Right forelimb (tissue), 1 donor: ENCODE measurements at regions not wholly inside any gene's neighbourhood (a gene's known extent, or its start where the extent isn't known, plus 50 kb on each side); places are given as distances from the start of the nearest gene placed in this dataset.

ENCODE experiments used
- DNase-seq: peaks from one replicate; pipeline ENCODE4 v3.0.0-alpha.2; 2018

DNA sequence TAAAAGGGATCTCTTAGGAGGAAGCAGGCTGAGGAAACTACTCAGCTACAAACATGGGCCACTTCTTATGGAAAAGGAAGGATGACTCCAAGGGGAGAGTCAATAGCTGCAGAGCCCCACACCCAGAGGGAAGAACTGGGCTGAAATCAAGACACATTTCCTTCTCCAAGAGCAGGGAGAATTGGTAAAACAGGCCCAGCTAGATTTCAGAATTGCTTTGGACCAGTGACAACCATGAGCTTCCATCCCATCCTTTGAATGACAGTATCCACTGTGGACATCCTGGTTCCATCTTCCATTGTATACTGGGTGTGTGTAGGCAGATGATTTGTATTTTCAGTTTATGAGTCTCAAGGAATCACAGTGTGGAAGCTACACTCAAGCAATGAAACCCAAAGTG is 267.5 kb downstream of the IRF8 start:
- no peak for DNase-seq

DNA sequence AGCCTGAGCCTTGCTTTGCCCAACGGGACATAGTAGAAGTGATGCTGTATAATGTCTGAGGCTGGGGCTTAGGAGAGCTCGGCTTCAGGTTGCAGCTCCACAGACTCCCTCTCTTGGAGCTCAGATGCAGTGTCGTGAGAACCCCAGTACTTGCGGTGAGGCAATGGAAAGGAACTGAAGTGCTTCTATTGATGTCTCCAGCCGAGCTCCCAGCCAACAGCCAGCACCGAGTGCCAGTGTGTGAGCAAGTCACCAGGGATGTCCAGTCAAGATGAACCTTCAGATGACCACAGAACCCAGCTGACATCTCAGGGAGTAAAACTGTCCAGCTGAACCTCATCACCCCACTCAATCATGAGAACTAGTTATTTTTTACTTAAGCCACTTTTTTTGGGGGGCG is 268.1 kb downstream of the IRF8 start:
- DNase-seq = no peak

DNA sequence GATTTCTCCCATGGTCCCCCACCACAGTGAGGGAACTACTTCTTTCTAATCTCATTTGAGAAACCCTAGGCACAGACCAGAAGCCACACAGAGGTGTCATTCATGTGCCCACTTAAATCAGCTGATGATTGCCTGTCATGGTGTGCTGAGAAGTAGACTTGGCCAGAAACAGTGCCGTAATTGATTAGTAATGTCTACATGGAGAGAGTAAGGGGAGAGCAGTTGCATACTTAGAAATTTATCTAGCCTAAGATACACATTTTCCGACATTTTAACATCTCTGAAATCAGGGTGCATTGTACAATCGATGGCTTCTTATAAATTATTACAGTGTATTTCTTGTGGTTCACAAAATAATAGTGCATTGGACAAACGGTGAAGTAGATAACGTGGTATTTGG is 271.8 kb downstream of the IRF8 start:
- no peak for DNase-seq

DNA sequence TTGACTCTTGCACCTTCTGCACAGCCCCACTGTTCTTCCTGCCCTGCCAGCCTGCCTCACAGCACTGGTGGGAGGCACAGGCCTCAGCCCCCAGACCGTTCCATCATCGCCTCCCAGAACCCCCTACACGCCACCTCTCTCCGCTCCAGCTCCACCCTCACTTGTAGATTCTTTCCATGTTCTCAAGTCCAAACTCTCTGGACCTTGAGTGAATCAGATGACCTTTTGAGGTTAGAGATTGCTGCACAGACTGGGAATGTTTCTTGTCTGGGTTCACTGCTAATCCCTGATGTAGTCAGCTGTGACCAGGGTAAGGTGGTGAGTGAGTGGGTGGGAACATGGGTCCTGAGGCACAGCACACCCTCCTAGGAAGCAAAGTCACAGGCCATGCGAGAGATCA is 272.4 kb downstream of the IRF8 start:
- no peak for DNase-seq

DNA sequence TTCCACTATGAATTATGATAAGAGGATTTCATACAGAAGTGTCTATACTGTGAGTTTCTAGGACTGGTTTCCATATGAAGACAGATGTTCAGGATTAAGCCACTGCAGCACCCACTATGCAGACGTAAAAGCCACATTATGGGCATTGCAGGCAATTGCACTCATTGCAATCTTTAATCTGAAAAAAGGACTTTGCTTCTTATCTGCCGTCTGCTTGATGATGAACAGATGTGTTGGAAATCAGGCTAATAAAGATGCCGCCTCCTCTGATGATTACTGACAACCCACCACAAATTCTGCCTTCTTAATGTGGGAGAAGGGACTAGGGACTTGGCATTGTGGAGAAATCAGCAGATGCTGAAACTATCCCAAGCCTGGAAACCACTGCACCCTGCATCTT is 276.9 kb downstream of the IRF8 start:
- DNase-seq = no peak

DNA sequence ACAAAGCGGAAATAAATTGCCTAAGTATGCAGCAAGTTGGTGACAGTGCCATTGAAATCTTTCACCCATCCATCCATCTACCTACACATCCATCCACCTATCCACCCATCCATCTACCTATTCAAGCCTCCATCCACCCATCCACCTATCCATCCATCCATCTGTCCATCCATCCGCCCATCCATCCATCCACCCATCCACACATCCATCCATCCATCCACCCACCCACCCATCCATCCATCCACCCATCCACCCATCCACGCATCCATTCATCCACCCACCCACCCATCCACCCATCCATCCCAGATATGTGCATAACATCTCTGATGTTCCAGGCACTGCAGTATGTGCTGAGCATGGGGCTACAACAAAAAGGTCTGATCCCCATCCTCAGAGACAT is 277.5 kb downstream of the IRF8 start:
- DNase-seq = no peak

DNA sequence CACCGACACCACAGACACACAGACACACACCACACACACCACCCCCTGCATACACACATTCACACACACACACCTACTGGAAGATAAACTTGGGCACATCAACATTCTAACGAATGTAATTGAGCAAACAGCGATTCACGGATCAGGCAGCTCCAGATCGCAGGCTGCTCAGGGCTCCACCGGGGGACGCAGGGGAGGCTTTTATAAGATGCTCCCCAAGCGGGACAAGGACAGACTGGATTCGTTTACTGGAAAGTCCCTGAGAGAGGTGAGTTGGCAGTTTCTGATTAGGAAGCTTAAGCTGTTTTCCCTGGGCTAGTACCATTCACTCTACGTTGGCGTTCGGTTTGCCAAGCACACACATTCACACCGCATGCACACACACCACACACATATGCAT is 281.3 kb downstream of the IRF8 start:
- DNase-seq = no peak

DNA sequence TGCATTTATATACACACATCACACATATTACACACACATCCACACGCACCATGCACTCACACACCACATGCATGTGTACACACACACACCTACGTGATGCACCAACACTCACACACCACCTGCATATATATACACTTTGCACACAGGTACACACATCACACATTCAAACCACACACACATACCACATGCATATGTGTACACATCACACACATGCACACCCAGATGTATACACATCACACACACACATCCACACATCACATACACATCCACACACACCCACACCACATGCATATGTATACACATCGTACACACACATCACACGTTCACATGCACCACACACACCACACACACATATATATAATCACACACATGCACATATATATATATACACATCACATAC is 281.8 kb downstream of the IRF8 start:
- DNase-seq = no peak

DNA sequence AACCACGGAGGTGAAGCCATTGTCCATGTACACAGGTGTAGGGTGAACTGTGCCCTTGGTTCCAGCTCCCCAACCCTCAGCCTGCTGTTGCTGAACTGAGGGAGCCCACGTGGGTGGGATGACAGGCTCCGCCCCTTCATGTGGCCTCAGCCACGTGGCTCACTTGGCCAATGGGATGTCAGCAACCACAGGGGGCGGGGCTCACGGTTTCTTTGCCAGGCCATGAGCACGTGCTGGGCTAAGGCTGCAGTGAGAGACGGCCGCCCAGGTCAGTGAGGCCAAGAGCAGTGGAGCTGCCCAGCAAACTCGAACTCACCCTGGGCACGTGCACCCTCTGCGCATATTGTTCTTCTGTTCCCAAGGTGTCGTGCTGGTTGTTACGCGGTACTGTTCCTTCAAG is 282.6 kb downstream of the IRF8 start:
- DNase-seq = no peak

DNA sequence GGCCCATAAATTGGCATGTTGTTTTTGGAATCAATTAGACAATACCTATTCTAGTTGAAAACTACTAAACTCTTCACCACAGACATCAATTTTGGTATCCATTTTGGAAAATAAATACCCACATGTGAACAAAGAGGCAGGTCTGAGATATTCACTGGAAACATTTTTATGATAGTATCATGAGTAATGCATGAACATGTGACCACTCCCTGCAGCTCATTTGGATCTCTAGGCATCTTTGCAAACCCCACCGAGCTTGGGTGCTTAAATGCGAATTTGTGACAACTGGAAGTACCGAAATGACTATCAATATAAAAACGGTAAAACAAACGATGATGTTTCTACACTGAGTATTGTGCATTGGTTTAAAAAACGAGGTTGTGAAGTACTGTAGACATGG is 285.2 kb downstream of the IRF8 start:
- DNase-seq = no peak

DNA sequence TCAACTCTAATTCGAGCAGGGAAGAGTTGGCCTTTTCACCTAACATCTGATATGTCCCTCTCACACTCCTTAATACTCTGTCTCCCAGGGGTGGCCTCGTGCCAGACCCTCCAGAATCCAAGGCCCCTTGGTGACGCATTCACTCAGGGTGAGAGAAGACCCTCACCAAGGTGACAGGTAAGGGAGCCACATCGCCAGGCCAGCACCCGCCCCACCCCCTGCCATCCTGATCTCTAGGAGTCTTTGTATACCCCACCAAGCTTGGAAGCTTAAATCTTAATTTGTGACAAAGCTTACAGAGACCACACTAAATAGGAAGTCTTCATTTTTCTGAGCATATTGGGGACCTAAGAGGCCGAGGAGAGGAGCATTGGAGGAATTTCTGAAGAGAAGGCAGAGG is 286.1 kb downstream of the IRF8 start:
- no peak for DNase-seq

DNA sequence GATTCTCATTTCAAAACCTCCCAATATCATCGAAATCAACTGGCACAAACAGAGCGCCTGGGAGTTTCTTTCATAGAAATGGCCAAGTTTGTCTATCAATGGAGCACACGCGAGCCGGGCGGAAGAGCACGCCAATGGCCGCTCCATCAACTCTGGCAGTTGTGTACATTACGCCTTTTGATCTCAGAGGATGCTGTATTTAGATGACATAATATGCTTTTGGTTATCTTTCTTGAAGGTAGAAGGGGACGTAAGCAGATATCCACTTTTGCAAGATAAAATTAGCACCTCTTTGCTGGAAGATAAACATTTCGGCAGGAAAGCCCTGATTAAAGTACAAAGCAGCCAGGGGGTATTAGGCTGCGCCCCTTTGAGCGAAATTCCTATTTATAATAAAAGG is 287.4 kb downstream of the IRF8 start:
- no peak for DNase-seq

DNA sequence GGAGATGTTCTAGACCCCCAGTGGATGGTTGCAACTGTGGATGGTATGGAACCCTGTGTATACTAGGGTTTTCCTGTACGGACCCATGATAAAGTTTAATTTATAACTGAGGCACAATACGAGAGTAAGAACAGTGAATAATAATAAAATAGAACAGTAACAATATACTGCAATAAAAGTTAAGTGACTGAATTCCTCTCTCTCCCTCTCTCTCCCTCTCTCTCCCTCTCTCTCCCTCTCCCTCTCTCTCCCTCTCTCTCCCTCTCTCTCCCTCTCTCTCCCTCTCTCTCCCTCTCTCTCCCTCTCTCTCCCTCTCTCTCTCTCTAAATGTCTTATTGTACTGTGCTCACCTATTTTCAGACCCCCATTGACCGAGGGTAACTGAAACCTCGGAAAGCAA is 291.0 kb downstream of the IRF8 start:
- no peak for DNase-seq

DNA sequence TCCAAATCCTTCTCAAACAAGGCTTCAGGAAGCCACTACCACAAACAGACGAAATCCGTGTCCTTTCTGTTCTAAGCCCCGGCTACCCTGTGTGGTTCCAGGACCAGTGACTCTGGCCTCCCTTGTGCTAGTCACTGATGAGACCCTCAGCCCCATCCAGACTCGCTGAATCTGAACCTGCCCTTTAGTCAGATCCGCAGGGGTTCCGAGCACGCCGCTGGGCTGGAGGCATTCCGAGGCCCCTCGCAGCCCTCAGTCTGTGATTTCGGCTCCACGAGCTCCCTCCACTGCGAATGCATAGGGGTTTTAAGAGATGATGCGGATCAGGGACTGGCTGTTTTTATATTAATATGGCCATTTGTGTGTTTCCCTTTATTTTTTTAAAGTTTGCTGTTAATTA is 292.7 kb downstream of the IRF8 start:
- DNase-seq = no peak

DNA sequence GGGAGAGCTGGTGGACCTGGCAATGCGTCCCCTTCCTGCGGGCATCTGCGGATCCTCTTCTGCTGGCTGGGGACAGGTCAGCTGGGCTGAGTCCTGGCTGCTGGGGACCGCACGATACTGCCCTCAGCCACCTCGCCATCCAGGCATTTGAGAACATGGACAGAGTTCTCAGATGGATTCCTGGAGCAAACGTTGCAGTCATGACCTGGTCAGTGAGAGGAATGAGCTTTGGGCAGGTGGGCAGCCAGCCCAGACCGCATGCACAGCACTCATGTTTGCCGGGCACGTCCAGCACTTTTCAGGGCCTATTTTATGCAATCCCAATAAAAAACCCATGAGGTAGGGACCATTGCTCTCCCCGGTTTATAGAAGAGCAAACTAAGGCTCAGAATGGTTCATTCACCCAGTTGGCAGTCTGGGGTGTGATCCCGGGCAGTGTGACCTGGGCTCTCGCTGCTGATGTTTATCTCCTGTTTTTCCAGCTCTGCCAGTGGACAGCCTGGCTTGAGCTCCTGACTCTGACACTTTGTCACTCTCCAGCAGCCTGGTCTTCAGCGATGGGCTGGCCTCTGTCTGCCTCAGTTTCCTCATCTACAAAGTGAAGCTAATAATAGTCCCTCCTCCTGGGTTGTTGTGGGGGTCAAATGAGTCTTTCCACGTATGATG is 294.7 kb downstream of the IRF8 start:
- DNase-seq = no peak

DNA sequence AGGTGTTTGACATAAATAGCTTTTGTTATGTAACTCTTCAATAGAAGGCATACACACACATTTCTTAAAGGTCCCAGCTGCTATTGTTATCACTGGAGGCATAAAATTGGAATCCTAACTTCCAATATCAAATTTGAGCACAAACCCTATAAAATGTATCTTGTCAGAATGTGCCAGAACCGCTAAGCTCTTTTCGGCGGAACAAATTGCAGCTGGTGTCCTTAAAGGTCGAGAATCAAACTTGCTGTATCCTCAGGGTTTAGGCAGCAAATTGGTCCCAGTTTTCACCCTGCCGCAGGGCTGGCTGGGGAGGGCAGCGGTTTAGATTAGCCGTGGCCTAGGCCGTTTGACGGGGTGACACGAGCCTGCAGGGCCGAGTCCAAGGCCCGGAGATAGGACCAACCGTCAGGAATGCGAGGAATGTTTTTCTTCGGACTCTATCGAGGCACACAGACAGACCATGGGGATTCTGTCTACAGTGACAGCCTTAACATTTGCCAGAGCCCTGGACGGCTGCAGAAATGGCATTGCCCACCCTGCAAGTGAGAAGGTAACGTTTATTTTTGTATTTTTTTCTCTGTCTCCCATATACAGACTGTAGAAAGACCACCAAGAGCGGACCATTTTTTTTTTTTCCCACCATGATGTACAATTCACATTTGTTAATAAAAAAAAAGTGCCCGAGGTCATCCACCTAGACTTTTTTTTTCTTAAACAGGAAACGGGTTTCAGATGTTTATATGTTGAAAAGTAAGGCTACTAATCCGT is 297.1 kb downstream of the IRF8 start:
- no peak for DNase-seq

DNA sequence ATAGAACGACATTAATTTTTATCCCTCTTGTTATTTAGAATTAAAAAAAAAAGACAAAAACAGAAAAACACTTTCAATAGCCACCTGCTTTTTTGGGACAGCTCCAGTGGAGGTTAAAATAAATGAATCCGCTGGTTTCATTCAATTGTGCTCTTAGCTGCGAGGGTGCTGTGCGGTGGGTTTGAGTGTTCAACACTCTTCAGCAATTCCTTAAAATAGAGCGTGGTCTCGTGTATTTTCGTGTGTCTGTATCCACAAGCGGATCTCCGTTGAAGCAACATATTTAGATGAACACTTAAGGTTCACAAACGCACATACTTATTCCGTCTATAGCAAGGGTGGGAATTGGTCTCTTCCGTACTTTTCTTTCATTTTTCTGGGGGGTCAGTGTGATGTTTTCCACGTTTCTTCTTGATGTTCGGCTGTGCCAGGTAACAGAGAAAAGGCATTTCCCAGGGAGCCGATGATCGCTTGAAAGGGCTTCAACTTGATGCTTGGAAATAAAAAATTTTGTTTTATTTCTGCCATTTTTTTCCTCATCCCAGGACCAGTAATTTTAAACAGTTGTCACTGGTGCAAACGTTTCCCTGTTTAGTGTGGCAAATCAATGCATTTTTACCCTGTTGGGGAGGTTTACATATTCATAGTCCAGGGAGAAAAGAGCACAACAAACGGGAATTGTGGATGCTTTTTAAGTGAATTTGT is 297.9 kb downstream of the IRF8 start:
- no peak for DNase-seq

DNA sequence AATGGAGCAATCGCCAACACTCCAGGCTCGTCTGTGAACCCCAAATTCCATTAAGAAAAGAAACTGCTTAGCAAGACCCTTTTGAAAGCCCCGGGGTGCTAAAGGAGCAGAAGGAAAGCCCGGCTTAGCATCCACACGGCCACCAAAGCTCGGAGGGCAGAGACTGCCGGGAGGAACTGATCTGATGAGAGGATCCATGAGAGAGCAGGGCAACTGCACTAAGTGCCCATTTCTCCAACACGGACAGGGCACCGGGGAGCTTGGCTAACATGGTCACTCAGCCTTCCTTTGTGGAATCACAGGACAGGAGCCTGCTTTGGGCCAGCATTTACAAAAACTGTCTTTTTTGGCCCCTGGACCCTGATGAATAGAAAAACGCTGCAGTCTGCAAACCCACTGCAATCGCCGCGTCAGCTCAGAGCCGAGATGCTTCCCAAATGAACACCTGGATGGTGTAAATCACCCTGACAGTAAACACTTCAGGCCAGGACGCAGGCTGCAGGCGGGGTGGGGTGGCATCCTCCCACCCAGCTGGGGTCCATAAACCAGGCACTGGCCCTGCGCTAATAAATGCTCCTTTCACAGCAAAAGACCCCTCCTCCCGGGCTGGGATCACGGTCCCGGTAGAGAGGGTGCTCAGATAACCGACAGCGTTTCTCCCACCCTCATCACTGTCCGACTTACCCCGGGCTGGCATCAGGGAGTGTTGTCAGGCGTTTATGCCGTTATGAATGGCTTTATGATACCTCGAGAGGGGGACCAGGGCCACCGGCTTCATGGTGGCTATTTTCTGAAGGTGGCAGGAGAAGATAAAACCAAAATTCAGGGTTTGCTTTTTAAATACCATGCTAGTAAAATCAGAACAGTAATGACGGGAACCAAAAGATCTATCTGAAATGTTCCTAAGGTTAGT is 299.5 kb downstream of the IRF8 start:
- no peak for DNase-seq

DNA sequence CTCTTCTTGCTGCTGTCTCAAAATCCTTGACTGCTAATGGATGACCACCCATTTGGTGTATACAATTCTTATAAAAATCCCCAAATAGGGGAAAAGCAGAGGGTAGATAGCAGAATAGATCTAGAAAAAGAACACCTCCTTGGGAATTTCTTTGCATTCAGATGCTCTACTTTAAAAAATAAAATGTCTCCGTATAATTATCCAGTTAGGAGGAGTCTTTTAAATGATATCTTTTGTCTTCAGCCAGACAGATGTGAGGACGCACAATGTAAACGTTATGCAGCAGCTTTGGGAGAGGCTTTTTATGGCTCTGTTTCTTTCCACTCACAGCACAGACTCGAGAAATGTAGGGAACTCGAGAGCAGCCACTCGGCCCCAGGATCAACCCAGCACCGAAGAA is 300.2 kb downstream of the IRF8 start:
- DNase-seq = no peak

DNA sequence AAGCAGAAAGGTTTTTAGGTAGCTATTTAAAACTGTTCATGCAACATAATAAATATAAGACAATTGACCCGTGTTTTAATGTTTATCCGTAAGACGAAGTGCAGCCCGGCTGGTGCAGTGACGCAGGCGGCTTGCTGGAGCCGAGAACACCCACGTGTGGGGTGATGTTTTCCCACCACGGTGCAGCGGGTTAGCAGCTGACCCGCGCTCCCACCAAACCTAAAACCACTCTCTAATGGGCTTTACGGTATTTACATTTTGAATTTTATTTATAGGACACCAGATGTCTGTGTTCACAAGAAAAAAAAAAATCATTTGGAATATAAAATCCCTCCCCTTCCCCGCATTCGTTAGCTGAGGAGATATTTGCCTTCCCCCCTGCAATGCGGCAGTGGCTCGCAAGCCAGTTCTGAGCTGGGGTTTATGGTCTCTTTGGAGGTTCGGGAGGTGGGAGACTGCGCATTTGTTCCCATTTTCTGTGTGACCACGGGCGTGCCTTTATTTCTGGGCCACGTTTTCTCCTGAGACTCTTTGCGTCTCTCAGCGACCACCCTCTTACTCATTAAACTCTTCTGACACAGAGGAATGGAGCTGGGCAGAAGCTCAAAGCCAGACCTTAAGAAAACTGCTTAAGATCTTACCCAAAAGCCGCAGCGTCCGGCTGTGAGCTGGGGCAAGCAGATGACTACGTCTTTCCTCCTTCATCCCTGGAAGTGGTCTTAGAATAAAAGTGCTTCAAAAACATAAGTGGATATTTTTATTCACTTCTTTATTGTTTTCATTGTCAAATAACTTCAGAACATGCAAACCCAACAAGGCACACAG is 301.1 kb downstream of the IRF8 start:
- no peak for DNase-seq

DNA sequence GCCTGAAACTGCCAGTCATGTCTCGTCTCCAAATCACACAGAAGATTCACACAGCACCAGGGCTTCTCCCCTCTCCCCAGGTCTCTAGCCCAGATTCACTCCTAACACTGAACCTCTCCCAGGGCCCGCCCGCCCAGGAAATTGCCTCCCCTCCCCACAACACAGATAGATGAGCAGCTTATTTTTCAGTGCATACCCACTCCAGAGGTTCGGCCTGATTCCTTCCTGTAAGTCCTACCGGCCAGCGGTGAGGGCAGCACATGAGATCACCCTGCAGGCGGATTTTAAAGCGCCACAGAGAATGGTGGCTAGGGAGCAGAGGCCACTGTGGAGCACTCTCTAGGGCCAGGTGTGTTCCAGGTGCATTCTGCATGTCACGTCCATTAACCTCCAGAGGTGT is 301.8 kb downstream of the IRF8 start:
- DNase-seq = no peak

DNA sequence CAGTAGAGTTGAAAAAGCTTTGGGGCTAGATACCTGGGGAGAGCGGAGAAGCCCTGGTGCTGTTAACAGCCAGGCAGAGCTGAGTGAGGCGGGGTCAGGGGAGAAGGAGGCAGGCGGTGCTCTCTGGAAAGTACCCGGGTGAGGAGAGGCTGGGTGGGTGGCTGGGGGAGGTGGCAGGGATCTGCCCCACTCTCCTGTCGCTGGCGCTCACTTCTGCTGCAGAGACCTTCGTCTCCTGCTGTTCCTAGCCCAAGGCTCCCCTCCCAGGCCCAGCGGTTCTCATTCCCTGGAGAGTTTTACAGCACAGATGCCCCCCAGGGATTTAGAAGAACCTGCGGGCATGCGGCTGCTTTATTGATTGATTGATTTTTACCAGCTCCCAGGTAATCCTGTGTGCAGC is 302.8 kb downstream of the IRF8 start:
- no peak for DNase-seq
